AML-193 (cell line): ENCODE measurements at regions not wholly inside any gene's neighbourhood (a gene's known extent, or its start where the extent isn't known, plus 50 kb on each side); places are given as distances from the start of the nearest gene placed in this dataset.

Experiments used
- DNase-seq, 2 experiments: peaks; one replicate each; lab custom pipeline; 2025; lab: John Stamatoyannopoulos, UW

- no peak for DNase-seq
These were observed 176.7 kb upstream of the ZNF608 start for GRCh38 chr5:124923131-124923530.

DNA sequence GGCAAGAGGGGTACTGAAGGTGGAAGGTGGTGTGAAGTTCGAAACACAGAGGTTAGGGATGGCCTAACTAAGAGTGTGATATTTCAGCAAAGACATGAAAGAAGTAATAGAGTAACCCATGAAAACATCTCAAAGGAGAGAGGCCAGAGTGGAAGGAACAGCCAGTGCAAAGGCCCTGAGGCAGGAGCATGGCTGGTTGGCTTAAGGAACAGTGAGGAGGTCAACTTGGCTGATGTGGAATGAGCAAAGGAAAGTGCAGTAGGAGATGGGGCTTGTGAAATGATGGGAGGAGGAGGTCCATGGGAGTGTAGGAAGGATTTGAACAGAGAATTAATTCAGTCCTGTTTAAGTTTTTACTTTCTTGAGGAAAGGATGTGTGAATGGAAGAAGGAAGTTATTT is 178.3 kb upstream of the ZNF608 start:
- DNase-seq, result no peak

DNA sequence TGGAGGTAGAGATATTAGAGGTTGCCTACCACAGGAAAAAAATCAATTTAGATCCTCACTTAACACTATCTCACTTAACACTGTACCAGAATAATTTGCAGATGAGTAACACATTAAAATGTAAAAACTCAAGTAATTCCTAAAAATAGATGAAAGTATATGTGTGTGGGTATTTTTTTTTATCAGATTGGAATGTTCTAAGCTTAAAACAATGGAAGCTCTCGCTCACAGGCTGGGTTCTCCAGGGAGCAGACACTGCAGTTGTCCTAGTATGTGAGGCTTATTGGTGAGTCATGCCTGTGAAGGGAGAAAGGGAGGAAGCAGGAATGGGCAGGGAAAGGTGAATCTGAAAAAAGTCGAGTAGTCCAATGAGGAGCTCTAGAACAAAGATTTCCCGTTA is 181.3 kb upstream of the ZNF608 start:
- no peak for DNase-seq

DNA sequence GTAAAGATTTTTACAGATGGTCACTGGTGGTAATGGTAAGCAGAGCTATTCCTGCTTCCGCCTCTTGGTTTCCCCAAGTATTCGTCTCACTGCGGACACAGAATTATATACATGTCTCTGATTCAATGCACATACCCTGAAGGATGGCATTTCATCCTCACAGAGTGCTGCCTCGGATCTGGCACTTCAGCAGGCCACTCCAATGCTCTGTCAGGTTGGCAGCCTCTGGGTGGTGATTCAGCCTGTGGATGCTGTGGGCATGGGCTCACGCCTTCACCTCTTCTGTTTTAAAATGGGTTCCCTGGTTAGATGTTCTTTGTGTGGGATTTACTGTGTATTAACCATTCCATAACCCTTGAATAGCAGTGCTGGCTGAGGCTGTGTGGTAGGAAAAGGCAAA is 182.6 kb upstream of the ZNF608 start:
- no peak for DNase-seq

GRCh38 chr5:124932791-124933600 is 186.6 kb upstream of the ZNF608 start:
- DNase-seq, result no peak

GRCh38 chr5:124935065-124935464 is 188.6 kb upstream of the ZNF608 start:
- no peak for DNase-seq

DNA sequence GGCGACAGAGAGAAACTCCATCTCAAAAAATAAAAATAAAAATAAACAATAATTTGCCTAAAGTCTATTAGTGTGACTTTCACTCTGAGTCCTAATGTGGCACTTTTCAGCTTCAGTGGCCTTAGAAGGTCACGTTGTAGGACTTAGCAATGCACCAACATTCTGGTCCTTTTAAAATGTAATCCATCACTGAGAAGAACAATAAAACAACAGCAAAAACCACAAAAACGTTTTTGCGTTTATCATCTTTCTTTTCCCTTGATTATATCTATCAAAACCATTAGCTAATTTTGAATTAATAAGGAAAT is 190.1 kb upstream of the ZNF608 start:
- no peak for DNase-seq

GRCh38 chr5:124941051-124942049 is 194.9 kb upstream of the ZNF608 start:
- DNase-seq, result no peak

DNA sequence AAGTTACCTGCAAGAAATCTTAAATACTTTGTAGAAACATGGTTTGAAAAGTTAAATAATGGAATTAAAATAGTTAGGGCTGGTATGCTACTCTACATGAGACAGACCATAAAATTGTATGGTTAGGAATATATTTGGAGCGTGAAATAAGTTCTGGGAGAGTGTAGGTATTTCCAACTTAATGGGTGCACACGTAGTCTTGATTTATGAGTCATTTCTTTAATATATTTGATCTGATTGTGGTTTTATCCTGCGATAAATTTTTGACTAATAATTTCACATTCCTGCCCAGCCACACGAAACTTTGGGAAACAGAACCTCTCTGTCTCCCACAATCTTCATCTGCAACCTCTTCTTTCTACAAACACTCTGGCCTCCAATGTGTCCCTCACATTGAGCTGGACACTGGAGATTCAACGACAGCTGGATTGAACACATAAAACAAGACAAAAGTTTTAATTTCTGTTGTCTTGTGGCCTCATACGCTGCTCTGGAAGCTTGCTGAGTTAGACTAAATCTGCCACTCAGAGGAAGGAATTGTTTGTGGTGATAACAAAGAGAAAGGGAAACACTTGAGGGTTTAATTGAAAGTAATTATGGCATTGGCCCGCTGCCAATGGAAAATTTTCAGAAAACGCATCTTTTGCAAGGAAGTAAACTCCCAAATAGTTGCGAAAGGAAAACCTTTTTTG is 201.8 kb upstream of the ZNF608 start:
- DNase-seq, result no peak

DNA sequence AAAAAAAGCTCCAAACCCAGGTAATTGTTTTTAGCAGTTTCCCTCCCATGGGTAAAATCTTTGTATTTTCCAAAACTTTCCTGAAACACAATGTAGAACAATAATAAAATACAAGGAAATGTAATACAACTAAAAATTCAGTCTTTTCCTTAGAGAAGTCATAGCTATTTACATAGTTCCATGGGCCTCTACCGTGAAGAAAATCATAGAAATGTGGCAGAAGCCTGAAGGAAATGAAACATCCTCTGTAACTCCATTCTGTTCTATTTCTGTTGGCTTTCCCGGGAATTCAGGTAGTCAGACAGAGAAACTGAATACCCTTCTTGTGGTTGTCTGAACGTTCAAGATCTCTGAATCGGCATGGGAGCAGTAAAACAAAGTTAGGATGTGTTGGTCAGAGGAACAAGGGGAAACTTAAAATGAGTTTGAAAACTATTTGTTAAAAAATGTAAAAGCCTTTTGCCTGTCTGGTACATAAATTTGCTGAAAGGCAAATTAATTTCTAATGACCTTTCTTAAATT is 202.4 kb upstream of the ZNF608 start:
- no peak for DNase-seq

DNA sequence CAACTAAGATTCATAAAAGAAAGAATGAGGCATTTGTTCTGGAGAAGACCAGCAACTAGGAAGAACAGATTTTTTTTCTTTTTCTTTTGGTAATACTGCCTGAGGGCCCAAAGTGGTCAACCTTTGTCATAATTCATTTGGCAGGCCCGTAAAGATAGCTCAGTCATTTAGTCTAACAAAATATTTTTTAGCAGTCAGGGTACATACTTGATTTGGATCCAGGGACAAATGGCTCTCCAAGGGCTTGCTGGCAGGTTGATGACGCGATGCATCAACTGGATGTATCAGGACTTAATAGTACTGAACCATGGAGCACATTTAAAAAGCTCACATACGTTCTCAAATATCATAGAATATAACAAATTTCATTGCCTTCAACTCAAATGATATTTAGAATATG is 203.4 kb upstream of the ZNF608 start:
- DNase-seq, result no peak

DNA sequence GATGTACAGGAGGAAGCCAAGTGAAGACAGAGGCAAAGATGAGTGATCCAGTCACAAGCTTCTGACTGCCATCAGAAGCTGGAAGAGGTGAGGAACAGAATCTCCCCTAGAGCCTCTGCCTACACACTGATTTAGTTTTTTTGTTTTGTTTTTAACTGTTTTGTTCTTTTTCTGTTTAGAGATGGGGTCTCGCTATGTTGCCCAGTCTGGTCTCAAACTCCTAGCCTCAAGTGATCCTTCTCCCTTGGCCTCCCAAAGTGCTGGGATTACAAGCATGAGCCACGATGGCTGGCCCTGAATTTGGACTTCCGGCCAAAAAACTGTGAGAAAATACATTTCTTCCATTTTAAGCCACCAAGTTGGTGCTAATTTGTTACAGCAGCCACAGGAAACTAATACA is 204.7 kb upstream of the ZNF608 start:
- no peak for DNase-seq

DNA sequence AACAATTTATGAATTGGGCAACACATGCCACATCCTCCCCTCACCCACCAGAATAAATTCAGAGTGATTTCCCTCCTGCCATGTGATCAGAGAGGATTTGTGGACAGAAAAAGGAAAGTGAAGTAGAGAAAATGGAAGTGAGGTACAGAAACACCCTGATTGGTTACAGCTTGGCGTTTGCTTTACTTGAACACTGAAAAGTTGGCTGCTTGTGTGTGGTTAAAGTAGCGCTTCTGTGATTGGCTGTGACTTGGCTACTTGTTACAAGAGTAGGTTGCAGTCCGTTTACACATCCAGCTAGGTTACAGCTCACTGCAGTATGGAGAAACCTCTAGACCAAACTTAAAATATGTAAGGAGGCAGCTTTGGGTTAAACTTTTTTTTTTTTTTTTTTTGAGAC is 205.2 kb upstream of the ZNF608 start:
- no peak for DNase-seq

GRCh38 chr5:124952079-124952478 is 205.6 kb upstream of the ZNF608 start:
- DNase-seq, result no peak

DNA sequence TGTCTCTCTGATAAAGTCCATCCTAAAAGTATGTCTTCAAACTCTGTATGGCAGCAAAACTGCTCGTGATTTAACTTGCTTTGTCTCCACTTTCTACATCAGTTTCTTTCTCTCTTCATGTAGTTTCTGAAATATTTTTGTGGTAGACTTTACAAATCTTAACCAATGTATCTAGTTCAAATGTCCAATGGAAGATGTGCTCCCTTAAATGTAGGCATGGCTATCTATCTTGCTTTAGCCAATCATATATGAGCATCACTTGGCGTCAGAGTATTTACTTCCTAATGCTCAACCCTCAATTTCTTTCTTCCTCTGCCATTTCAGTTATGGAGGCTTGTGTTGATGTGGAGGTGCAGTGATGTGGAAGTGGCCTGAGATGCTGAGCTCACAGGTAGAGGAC is 206.1 kb upstream of the ZNF608 start:
- DNase-seq, result no peak

- DNase-seq, result no peak
These were observed 208.3 kb upstream of the ZNF608 start for GRCh38 chr5:124954784-124955183.

- DNase-seq, result no peak
These were observed 210.1 kb upstream of the ZNF608 start for GRCh38 chr5:124956471-124957029.

DNA sequence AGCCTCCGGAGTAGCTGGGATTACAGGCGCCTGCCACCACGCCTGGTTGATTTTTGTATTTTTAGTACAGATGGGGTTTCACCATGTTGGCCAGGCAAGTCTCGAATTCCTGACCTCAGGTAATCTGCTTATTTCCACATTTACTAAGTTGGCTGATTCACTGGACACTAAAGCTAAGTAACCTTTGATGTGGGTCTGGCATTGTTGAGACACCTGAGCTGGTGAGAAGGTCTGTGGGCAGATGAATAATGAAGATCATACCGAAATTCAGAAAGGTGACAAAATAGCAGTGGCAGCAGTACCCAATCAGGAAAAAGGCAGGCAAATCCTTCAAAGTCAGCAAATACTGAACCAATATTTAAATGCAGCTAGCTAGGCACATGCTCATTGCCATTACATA is 210.6 kb upstream of the ZNF608 start:
- DNase-seq, result no peak

GRCh38 chr5:124960266-124960665 is 213.8 kb upstream of the ZNF608 start:
- DNase-seq, result no peak

DNA sequence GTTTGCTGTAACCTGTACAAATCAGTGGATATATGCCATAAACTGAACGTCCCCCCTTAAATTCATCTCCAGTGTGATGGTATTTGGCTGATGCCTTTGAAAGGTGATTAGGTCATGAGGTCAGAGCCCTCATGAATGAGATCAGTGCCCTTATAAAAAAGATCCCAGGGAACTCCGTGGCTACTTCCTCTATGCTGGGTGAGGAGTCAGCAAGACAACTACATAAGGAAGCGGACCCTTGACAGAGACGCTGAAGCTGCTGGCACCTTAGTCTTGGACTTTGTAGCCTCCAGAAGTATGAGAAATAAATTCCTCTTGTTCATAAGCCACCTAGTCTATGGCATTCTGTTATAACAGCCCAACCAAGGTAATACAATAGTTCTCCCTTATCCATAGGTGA is 215.1 kb upstream of the ZNF608 start:
- DNase-seq, result no peak

- no peak for DNase-seq
These were observed 215.7 kb upstream of the ZNF608 start for GRCh38 chr5:124962111-124962510.

DNA sequence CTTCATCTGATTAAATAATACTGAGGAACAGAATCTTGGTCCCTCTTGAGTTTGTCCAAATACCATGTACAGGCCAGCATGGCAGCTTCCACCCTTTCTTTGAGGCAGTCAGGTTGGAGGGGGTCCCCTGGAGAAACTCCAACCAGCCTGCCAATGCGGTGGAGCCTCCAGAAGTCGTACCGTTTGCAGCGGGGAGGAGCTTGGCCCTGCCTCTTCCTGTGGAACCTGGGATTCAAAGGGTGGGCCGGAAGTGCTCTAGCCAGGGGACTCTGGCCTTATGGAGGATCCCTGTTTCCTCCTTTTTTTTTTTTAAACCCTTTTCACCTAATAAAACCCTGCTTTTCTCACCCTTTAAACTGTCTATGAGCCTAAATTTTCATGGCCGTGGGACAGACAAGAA is 216.3 kb upstream of the ZNF608 start:
- DNase-seq, result no peak
